ENCODE measurements at regions not wholly inside any gene's neighbourhood (a gene's known extent, or its start where the extent isn't known, plus 50 kb on each side); places are given as distances from the start of the nearest gene placed in this dataset.

DNA sequence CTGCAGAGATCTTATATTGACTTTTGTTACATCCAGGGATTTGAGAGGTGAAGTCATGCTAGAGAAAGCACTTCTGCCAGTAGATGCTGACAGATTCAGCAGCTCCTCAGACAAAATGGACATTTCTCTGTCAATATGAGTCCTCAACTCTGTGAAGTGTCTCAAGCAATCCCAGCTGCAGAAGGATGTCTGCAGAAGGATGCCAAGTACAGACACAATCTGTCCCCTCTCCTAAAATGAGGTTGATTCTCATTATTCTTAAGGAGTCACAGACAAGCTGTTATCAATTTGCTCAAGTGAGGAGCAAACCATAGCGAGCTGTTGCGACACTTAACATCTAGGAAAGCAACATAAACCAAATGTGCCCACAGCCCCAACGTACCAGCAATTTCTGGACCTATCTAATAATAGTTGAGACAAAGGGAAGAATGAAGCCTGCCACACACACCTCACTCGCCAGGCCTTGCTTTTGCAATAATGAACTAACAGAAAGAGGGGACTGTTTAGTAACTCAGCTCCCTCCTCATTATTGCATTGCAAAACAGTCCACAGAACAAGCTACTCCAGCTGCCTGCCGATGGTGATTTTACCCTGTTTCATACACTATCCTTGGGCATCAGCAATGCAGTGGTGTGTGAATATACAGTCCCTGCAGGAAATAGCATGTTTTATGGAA is 364.2 kb upstream of the PDE4D start:
- Histone ChIP-seq H3K9me3 (no peaks in the 10 kb centered on the region), H3K27me3 (replicated peaks in 1 of 7) (no peaks in the 10 kb centered on the region), H3K4me3 (no peak overlapping the region), H3K27ac (peak overlapping the region in 4 of 8 donors; percentile 18 to 44 (median 41)), H3K4me1 (peaks cover 0 to 36% (median 0%) of the 10 kb centered on the region in 6 donors), H3K36me3 (no peaks in the 10 kb centered on the region)
- no peak for DNase-seq
- WGBS, 5 donors, result 44 to 81% (median 57%) methylated on average over 5 of the region's 5 CpGs
- intact Hi-C loops (cut with DNase I; ENCODE audit: low total_unique reads), result no loop called here
- TF ChIP-seq, protein P1, sequence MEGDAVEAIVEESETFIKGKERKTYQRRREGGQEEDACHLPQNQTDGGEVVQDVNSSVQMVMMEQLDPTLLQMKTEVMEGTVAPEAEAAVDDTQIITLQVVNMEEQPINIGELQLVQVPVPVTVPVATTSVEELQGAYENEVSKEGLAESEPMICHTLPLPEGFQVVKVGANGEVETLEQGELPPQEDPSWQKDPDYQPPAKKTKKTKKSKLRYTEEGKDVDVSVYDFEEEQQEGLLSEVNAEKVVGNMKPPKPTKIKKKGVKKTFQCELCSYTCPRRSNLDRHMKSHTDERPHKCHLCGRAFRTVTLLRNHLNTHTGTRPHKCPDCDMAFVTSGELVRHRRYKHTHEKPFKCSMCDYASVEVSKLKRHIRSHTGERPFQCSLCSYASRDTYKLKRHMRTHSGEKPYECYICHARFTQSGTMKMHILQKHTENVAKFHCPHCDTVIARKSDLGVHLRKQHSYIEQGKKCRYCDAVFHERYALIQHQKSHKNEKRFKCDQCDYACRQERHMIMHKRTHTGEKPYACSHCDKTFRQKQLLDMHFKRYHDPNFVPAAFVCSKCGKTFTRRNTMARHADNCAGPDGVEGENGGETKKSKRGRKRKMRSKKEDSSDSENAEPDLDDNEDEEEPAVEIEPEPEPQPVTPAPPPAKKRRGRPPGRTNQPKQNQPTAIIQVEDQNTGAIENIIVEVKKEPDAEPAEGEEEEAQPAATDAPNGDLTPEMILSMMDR (IDR thresholded peaks at IDR 0.05 in 8 of 11, conservative IDR thresholded peaks at IDR 0.05 in 3 of 11), result no peak
- TF ChIP-seq POLR2A (IDR thresholded peaks at IDR 0.05), result no peak
- TF ChIP-seq POLR2AphosphoS5 (IDR thresholded peaks at IDR 0.05), result no peak

DNA sequence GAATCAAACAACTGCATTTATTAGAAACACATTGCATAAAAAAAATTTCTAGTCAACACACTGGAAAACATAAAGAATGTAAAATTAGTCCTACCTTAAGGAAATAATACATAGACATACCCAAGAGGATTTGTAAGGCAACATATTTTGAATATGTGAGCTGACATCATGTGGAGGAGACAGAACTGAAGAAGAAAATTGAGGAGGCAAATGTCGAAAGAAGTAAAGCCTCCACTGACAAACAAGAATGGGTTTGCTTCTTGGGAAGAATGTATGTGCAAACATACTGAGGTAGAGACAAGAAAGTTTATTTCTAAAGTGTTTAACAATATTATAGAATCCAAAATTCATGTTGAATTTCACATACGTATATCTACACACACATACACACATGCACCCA is 363.0 kb upstream of the PDE4D start:
- no peak for TF ChIP-seq POLR2A (IDR thresholded peaks at IDR 0.05)
- TF ChIP-seq, protein P1 (IDR thresholded peaks at IDR 0.05 in 8 of 11, conservative IDR thresholded peaks at IDR 0.05 in 3 of 11), result no peak
- no peak for TF ChIP-seq POLR2AphosphoS5 (IDR thresholded peaks at IDR 0.05)
- no peak overlapping the region for H3K4me3 ChIP-seq
- H3K27me3 ChIP-seq (replicated peaks in 1 of 7), result no peaks in the 10 kb centered on the region
- H3K9me3 ChIP-seq, result no peaks in the 10 kb centered on the region
- H3K36me3 ChIP-seq, result no peaks in the 10 kb centered on the region
- no peak for DNase-seq
- no peak overlapping the region for H3K27ac ChIP-seq
- intact Hi-C loops (cut with DNase I; ENCODE audit: low total_unique reads), result no loop called here
- peaks cover 0 to 28% (median 0%) of the 10 kb centered on the region in 6 donors for H3K4me1 ChIP-seq
- 69 to 94% (median 78%) methylated on average over 2 of the region's 2 CpGs for WGBS, 5 donors

DNA sequence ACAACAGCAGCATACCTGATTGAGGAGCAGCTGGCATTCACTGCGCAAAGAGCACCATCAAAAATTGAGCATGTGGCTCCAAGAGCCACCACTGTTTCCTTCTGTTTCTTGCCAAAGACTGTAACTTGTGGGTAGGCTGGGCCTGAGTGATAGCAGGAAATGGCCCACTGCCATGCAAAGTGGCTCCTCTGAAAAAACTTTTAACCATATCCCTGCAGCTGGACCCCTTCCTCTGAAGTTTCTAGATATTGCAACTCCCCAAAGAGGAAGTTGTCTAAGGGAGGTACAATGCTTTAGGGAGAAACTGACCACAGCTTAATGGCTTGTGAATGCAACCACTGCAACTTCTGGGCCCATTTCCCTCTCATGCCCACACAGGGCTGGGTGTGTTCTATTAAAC is 355.4 kb upstream of the PDE4D start:
- WGBS, 5 donors, result 6 to 42% (median 24%) methylated on average over 1 of the region's 1 CpG
- Histone ChIP-seq H3K4me3 (no peak overlapping the region), H3K36me3 (no peaks in the 10 kb centered on the region), H3K9me3 (peaks cover 0 to 17% (median 7%) of the 10 kb centered on the region in 8 donors), H3K4me1 (peaks cover 0 to 23% (median 6%) of the 10 kb centered on the region in 6 donors), H3K27me3 (replicated peaks in 1 of 7) (no peaks in the 10 kb centered on the region), H3K27ac (peak overlapping the region in 5 of 8 donors; percentile 7 to 63 (median 54))
- TF ChIP-seq POLR2A (IDR thresholded peaks at IDR 0.05) (no peak), POLR2AphosphoS5 (IDR thresholded peaks at IDR 0.05) (no peak)
- TF ChIP-seq, protein P1 (IDR thresholded peaks at IDR 0.05 in 8 of 11, conservative IDR thresholded peaks at IDR 0.05 in 3 of 11), result no peak
- DNase-seq, result no peak
- intact Hi-C loops (cut with DNase I; ENCODE audit: low total_unique reads), result no loop called here

DNA sequence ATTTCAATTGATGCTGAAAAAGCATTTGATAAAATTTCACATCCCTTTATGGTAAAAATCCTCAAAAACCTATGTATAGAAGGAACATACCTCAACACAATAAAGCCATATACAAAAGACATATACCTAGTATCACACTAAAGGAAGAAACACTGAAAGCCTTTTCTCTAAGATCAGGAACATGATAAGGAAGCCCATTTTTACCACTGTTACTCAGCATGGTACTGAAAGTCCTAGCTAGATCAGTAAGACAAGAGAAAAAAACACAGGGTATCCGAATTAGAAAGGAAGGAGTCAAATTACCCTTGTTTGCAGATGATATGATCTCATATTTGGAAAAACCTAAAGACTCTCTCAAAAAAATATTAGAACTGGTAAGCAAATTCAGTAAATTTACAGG is 350.2 kb upstream of the PDE4D start:
- H3K27ac ChIP-seq, result no peak overlapping the region
- no peak for DNase-seq
- H3K4me1 ChIP-seq, result peaks cover 0 to 12% (median 2%) of the 10 kb centered on the region in 6 donors
- intact Hi-C loops (cut with DNase I; ENCODE audit: low total_unique reads), result no loop called here
- TF ChIP-seq POLR2AphosphoS5 (IDR thresholded peaks at IDR 0.05) (no peak), POLR2A (IDR thresholded peaks at IDR 0.05) (no peak)
- TF ChIP-seq, protein P1 (IDR thresholded peaks at IDR 0.05 in 8 of 11, conservative IDR thresholded peaks at IDR 0.05 in 3 of 11), result no peak
- H3K36me3 ChIP-seq, result no peaks in the 10 kb centered on the region
- WGBS, 5 donors, result 53 to 81% (median 61%) methylated on average over 1 of the region's 1 CpG
- H3K27me3 ChIP-seq (replicated peaks in 1 of 7), result no peaks in the 10 kb centered on the region
- H3K9me3 ChIP-seq, result peaks cover 0 to 45% (median 32%) of the 10 kb centered on the region in 8 donors
- H3K4me3 ChIP-seq, result no peak overlapping the region

Measured in spleen (tissue), 11 donors.